ENCODE measurements at regions not wholly inside any gene's neighbourhood (a gene's known extent, or its start where the extent isn't known, plus 50 kb on each side); places are given as distances from the start of the nearest gene placed in this dataset.
"Not testable (repeated sequence)": the region's sequence is repeated elsewhere in the genome, so short reads cannot be mapped to it uniquely, and the experiment has no call there.

DNA sequence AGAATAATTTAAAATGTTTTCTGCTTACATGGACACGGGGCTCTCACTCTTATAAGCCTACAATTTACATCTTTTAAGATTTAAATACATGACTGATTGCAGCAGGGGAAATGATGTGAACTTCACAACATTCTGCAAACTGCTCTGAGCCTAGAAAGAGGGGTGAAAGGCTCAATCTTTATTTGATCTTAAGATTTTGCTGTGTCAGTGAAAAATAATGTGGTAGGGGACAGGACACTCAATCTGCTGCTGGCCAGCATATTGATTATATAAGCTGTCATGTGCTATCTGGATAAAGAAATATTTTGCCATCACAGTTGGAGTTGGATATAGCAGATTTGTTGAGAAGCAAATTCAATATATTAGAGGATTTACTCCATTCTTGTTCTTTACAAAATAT lies 2210.5 kb downstream of the PCDH7 start:
- Histone ChIP-seq H2AFZ (no peak overlapping the region), H3K79me2 (no peaks in the 10 kb centered on the region), H3K4me3 (no peak overlapping the region), H3K27me3 (no peaks in the 10 kb centered on the region), H3K27ac (no peak overlapping the region), H3K4me2 (no peak overlapping the region), H3K4me1 (ENCODE audit: insufficient read depth) (no peaks in the 10 kb centered on the region), H3K36me3 (replicated peaks; ENCODE audit: insufficient read depth, low read depth) (no peaks in the 10 kb centered on the region), H4K20me1 (ENCODE audit: insufficient read depth, poor library complexity, severe bottlenecking) (no peaks in the 10 kb centered on the region), H3K9me2 (replicated peaks; ENCODE audit: insufficient read depth) (no peaks in the 10 kb centered on the region), H3K9me3 (ENCODE audit: low read depth) (no peaks in the 10 kb centered on the region)
- 46% methylated on average over 1 of the region's 1 CpG for WGBS (ENCODE audit: low lambda C conversion rate, missing lambda C conversion rate)
- TF ChIP-seq EZH2phosphoT487 (IDR thresholded peaks at IDR 0.05; ENCODE audit: low read depth, severe bottlenecking, unreplicated experiment) (no peak), EZH2 (IDR thresholded peaks at IDR 0.05; ENCODE audit: borderline replicate concordance) (no peak)
- TF ChIP-seq, protein P1, sequence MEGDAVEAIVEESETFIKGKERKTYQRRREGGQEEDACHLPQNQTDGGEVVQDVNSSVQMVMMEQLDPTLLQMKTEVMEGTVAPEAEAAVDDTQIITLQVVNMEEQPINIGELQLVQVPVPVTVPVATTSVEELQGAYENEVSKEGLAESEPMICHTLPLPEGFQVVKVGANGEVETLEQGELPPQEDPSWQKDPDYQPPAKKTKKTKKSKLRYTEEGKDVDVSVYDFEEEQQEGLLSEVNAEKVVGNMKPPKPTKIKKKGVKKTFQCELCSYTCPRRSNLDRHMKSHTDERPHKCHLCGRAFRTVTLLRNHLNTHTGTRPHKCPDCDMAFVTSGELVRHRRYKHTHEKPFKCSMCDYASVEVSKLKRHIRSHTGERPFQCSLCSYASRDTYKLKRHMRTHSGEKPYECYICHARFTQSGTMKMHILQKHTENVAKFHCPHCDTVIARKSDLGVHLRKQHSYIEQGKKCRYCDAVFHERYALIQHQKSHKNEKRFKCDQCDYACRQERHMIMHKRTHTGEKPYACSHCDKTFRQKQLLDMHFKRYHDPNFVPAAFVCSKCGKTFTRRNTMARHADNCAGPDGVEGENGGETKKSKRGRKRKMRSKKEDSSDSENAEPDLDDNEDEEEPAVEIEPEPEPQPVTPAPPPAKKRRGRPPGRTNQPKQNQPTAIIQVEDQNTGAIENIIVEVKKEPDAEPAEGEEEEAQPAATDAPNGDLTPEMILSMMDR (IDR thresholded peaks at IDR 0.05; ENCODE audit: poor library complexity): no peak
- no peak for DNase-seq (ENCODE audit: low spot score)

DNA sequence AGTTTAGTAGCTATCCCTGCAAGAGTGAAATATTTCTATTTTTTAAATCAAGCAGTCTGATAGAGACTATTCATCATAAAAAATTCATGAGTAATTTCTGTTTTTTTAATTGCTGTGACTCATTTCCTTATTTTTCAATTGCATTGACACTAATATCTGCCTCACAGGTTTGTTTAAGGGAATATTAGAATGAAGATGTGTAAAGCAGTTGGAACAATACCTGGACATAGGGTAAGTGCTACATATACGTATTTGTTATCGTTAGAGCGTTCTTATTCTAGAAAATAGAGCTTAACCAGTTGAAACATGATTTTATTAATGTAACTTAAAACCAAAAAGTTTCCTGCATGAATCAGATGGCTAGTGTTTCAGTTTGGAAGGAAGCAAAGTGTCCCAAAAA lies 2211.3 kb downstream of the PCDH7 start:
- no peaks in the 10 kb centered on the region for H3K9me2 ChIP-seq (replicated peaks; ENCODE audit: insufficient read depth)
- no peaks in the 10 kb centered on the region for H3K27me3 ChIP-seq
- H3K4me1 ChIP-seq (ENCODE audit: insufficient read depth): no peaks in the 10 kb centered on the region
- H4K20me1 ChIP-seq (ENCODE audit: insufficient read depth, poor library complexity, severe bottlenecking): no peaks in the 10 kb centered on the region
- 23% methylated on average over 3 of the region's 3 CpGs for WGBS (ENCODE audit: low lambda C conversion rate, missing lambda C conversion rate)
- no peak overlapping the region for H3K4me2 ChIP-seq
- H3K36me3 ChIP-seq (replicated peaks; ENCODE audit: insufficient read depth, low read depth): no peaks in the 10 kb centered on the region
- TF ChIP-seq EZH2 (IDR thresholded peaks at IDR 0.05; ENCODE audit: borderline replicate concordance) (no peak), EZH2phosphoT487 (IDR thresholded peaks at IDR 0.05; ENCODE audit: low read depth, severe bottlenecking, unreplicated experiment) (no peak)
- TF ChIP-seq, protein P1 (IDR thresholded peaks at IDR 0.05; ENCODE audit: poor library complexity): no peak
- no peak overlapping the region for H2AFZ ChIP-seq
- H3K4me3 ChIP-seq: no peak overlapping the region
- no peaks in the 10 kb centered on the region for H3K79me2 ChIP-seq
- no peak for DNase-seq (ENCODE audit: low spot score)
- H3K27ac ChIP-seq: no peak overlapping the region
- no peaks in the 10 kb centered on the region for H3K9me3 ChIP-seq (ENCODE audit: low read depth)

DNA sequence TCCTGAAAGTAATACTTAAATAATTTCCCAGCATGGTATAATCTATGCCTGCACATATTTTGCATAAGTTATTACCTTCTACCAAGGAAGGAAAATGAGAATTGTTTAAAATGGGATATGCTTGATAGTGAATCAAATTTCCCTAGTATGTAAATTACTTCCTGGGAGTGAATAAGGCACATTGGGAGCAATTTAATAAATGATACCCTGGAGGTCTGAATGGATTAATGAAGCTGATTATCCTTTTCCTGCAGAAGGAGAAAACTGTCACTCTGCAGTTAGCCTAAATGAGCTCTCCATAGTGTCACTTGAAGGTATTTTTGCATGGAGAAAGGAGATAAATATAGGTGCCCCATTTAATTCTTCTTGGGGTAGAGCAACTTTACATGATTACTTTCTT lies 2212.0 kb downstream of the PCDH7 start:
- Histone ChIP-seq H3K4me3 (no peak overlapping the region), H2AFZ (no peak overlapping the region), H3K27ac (no peak overlapping the region), H4K20me1 (ENCODE audit: insufficient read depth, poor library complexity, severe bottlenecking) (no peaks in the 10 kb centered on the region), H3K9me3 (ENCODE audit: low read depth) (no peaks in the 10 kb centered on the region), H3K36me3 (replicated peaks; ENCODE audit: insufficient read depth, low read depth) (no peaks in the 10 kb centered on the region), H3K4me2 (no peak overlapping the region), H3K9me2 (replicated peaks; ENCODE audit: insufficient read depth) (no peaks in the 10 kb centered on the region), H3K79me2 (no peaks in the 10 kb centered on the region), H3K27me3 (no peaks in the 10 kb centered on the region), H3K4me1 (ENCODE audit: insufficient read depth) (no peaks in the 10 kb centered on the region)
- TF ChIP-seq EZH2phosphoT487 (IDR thresholded peaks at IDR 0.05; ENCODE audit: low read depth, severe bottlenecking, unreplicated experiment) (no peak), EZH2 (IDR thresholded peaks at IDR 0.05; ENCODE audit: borderline replicate concordance) (no peak)
- TF ChIP-seq, protein P1 (IDR thresholded peaks at IDR 0.05; ENCODE audit: poor library complexity): no peak
- DNase-seq (ENCODE audit: low spot score): no peak

- not testable (repeated sequence) for H3K27me3 ChIP-seq; H3K4me1 ChIP-seq (ENCODE audit: insufficient read depth); H3K36me3 ChIP-seq (replicated peaks; ENCODE audit: insufficient read depth, low read depth); H4K20me1 ChIP-seq (ENCODE audit: insufficient read depth, poor library complexity, severe bottlenecking); H3K79me2 ChIP-seq; DNase-seq (ENCODE audit: low spot score); H3K9me3 ChIP-seq (ENCODE audit: low read depth); H2AFZ ChIP-seq; H3K27ac ChIP-seq; H3K4me2 ChIP-seq; H3K9me2 ChIP-seq (replicated peaks; ENCODE audit: insufficient read depth); H3K4me3 ChIP-seq
Observed at GRCh38 chr4:32939222-32939621, 2219.1 kb downstream of the PCDH7 start.
